Activated T-helper 1 cell treated with anti-CD3 and anti-CD28 coated beads, Interleukin-12 subunit alpha, Interleukin-12 subunit beta, Interleukin-2, Interleukin-4 antibody, amounts not matched to agents 30 ng/mL and 10 ng/mL and 1 ng/mL, durations not matched to agents 14 hours and 24 hours and 36 hours (primary cell): ENCODE measurements at regions not wholly inside any gene's neighbourhood (a gene's known extent, or its start where the extent isn't known, plus 50 kb on each side); places are given as distances from the start of the nearest gene placed in this dataset.
A peak's percentile ranks its signal among the peaks of the same experiment; 100 is the strongest.

Source experiments
- DNase-seq: peaks from one replicate; pipeline ENCODE4 v3.0.0; 2021; ENCODE audit warnings: low spot score
- H3K27ac Mint-ChIP-seq: one replicate; pipeline ENCODE4 v1.8.0; 2021; ENCODE audit warnings: mild to moderate bottlenecking, mixed read lengths
- H3K27me3 Mint-ChIP-seq: one replicate; pipeline ENCODE4 v1.8.0; 2022; ENCODE audit warnings: mild to moderate bottlenecking, moderate library complexity, mixed read lengths; ENCODE audit not compliant: insufficient read depth
- H3K36me3 Mint-ChIP-seq: one replicate; pipeline ENCODE4 v1.8.0; 2021; ENCODE audit warnings: low read depth, mixed read lengths
- H3K4me1 Mint-ChIP-seq: one replicate; pipeline ENCODE4 v1.8.0; 2021; ENCODE audit warnings: low read depth, mixed read lengths
- H3K4me3 Mint-ChIP-seq: one replicate; pipeline ENCODE4 v1.8.0; 2021; ENCODE audit warnings: mild to moderate bottlenecking, moderate library complexity, mixed read lengths
- H3K9me3 Mint-ChIP-seq: one replicate; pipeline ENCODE4 v1.8.0; 2021; ENCODE audit warnings: mixed read lengths
- intact Hi-C: fragments of 100-400 bp; cut with micrococcal nuclease; formaldehyde crosslinking; loops from one replicate; pipeline ENCODE4 v1.15.1; 2024

DNA sequence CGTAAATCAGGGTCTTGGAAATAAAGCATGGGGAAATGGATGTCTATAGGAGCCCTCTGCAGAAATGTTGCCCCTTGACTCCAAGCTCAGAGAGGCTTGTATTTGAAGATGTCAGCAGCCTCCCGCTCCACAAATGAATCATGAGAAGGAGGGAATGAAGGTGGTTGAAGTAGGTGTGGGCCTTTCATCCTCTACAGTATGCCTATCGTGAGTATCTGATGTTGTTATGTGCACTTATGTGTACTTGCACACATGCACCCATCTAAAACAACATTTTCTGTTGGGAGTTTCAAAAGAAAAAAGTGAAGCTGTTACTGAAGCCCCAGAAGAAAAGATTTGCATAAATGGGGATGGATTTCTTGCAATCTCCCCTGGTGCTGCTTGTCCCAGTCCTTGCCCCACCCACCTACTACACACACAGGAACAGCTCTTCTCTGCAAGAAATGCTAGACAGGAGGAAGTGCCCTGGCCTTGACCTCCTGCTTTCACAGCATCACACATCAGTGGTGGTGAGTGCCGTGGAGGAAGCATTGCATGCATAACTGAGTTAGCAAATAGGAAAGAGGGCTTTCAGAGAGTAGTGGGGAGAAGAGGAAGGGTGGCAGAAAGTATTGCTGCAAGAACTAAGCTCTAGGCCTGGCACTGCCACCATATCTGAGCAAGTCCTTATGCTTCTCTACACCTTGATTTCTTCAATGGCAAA is 156.1 kb downstream of the SNX18 start:
- intact Hi-C loops = loop anchor here (1.0 to 10.0 kb wide), 3 partner anchors 27 to 171 kb away; no protein-coding TSS in a partner anchor
- H3K27me3 Mint-ChIP-seq = no peaks in the 10 kb centered on the region

GRCh38 chr5:54672871-54673270 is 155.3 kb downstream of the SNX18 start:
- no peak for DNase-seq
- H3K4me3 Mint-ChIP-seq = no peak overlapping the region
- peaks cover 25% of the 10 kb centered on the region for H3K9me3 Mint-ChIP-seq
- H3K27ac Mint-ChIP-seq = no peak overlapping the region
- intact Hi-C loops = loop anchor here (1.0 to 10.0 kb wide), 3 partner anchors 27 to 172 kb away; no protein-coding TSS in a partner anchor
- H3K4me1 Mint-ChIP-seq = peaks cover 86% of the 10 kb centered on the region
- no peaks in the 10 kb centered on the region for H3K27me3 Mint-ChIP-seq
- H3K36me3 Mint-ChIP-seq = peaks cover 16% of the 10 kb centered on the region

More for the DNA sequence above, 156.1 kb downstream of the SNX18 start:
- peaks cover 23% of the 10 kb centered on the region for H3K9me3 Mint-ChIP-seq
- H3K27ac Mint-ChIP-seq = peak overlapping the region; percentile 77
- peaks cover 78% of the 10 kb centered on the region for H3K4me1 Mint-ChIP-seq
- peak; percentile 41 for DNase-seq
- peak overlapping the region; percentile 54 for H3K4me3 Mint-ChIP-seq
- peaks cover 20% of the 10 kb centered on the region for H3K36me3 Mint-ChIP-seq

GRCh38 chr5:54671681-54672080 is 154.1 kb downstream of the SNX18 start:
- intact Hi-C loops = loop anchor here (5.0 to 10.0 kb wide), 2 partner anchors 46 to 173 kb away; no protein-coding TSS in a partner anchor
- H3K27me3 Mint-ChIP-seq = no peaks in the 10 kb centered on the region
- no peak overlapping the region for H3K27ac Mint-ChIP-seq
- H3K36me3 Mint-ChIP-seq = peaks cover 16% of the 10 kb centered on the region
- H3K4me3 Mint-ChIP-seq = no peak overlapping the region
- peaks cover 81% of the 10 kb centered on the region for H3K4me1 Mint-ChIP-seq
- peaks cover 25% of the 10 kb centered on the region for H3K9me3 Mint-ChIP-seq
- no peak for DNase-seq

- Mint-ChIP-seq H3K9me3 (peaks cover 25% of the 10 kb centered on the region), H3K4me1 (peaks cover 76% of the 10 kb centered on the region), H3K27ac (no peak overlapping the region), H3K27me3 (no peaks in the 10 kb centered on the region), H3K4me3 (no peak overlapping the region), H3K36me3 (peaks cover 16% of the 10 kb centered on the region)
- DNase-seq = no peak
- intact Hi-C loops = loop anchor here (5.0 to 10.0 kb wide), 2 partner anchors 46 to 174 kb away; no protein-coding TSS in a partner anchor
Measured at GRCh38 chr5:54671111-54671531, 153.6 kb downstream of the SNX18 start.

GRCh38 chr5:54670281-54670680 is 152.7 kb downstream of the SNX18 start:
- H3K4me1 Mint-ChIP-seq = peaks cover 69% of the 10 kb centered on the region
- peaks cover 14% of the 10 kb centered on the region for H3K36me3 Mint-ChIP-seq
- no peak for DNase-seq
- H3K27me3 Mint-ChIP-seq = no peaks in the 10 kb centered on the region
- H3K4me3 Mint-ChIP-seq = no peak overlapping the region
- H3K9me3 Mint-ChIP-seq = peaks cover 21% of the 10 kb centered on the region
- intact Hi-C loops = loop anchor here (5.0 to 10.0 kb wide), 2 partner anchors 47 to 175 kb away; no protein-coding TSS in a partner anchor
- no peak overlapping the region for H3K27ac Mint-ChIP-seq

- Mint-ChIP-seq H3K27me3 (no peaks in the 10 kb centered on the region), H3K9me3 (peaks cover 20% of the 10 kb centered on the region), H3K4me3 (peak overlapping the region; percentile 60), H3K27ac (peak overlapping the region; percentile 49), H3K36me3 (peaks cover 12% of the 10 kb centered on the region), H3K4me1 (peaks cover 65% of the 10 kb centered on the region)
- intact Hi-C loops = loop anchor here (5.0 to 10.0 kb wide), 2 partner anchors 47 to 175 kb away; no protein-coding TSS in a partner anchor
- no peak for DNase-seq
Measured at GRCh38 chr5:54669845-54670244, 152.3 kb downstream of the SNX18 start.

DNA sequence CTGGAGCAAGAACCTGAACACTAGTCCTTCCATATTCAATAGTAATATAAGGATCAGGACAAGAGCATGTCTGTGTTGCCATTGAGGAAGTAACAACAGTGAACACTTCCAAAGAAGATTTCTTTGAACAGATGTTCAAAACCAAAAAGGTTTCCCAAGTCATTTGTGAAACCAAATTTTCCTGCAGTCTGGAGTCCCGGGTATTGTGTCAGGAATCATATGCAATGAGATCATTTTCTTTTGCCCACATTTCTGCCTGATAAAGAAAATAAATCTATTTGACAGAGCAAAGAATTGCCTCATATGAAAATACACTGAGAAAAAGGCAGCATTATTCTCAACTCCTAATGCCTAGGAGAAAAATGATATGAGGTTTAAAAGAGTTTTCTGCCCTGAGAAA is 151.7 kb downstream of the SNX18 start:
- intact Hi-C loops = no loop called here
- peaks cover 60% of the 10 kb centered on the region for H3K4me1 Mint-ChIP-seq
- no peak overlapping the region for H3K27ac Mint-ChIP-seq
- peaks cover 10% of the 10 kb centered on the region for H3K36me3 Mint-ChIP-seq
- no peak for DNase-seq
- H3K9me3 Mint-ChIP-seq = peaks cover 16% of the 10 kb centered on the region
- H3K27me3 Mint-ChIP-seq = no peaks in the 10 kb centered on the region
- no peak overlapping the region for H3K4me3 Mint-ChIP-seq

- Mint-ChIP-seq H3K36me3 (peaks cover 6% of the 10 kb centered on the region), H3K9me3 (peaks cover 16% of the 10 kb centered on the region), H3K27ac (no peak overlapping the region), H3K4me3 (no peak overlapping the region), H3K27me3 (no peaks in the 10 kb centered on the region), H3K4me1 (peaks cover 48% of the 10 kb centered on the region)
- DNase-seq = no peak
- intact Hi-C loops = no loop called here
Measured at GRCh38 chr5:54668096-54668495, 150.5 kb downstream of the SNX18 start.

GRCh38 chr5:54667136-54667535 is 149.6 kb downstream of the SNX18 start:
- H3K4me1 Mint-ChIP-seq = peaks cover 38% of the 10 kb centered on the region
- H3K27ac Mint-ChIP-seq = no peak overlapping the region
- no peak overlapping the region for H3K4me3 Mint-ChIP-seq
- H3K27me3 Mint-ChIP-seq = no peaks in the 10 kb centered on the region
- H3K9me3 Mint-ChIP-seq = peaks cover 10% of the 10 kb centered on the region
- DNase-seq = no peak
- peaks cover 4% of the 10 kb centered on the region for H3K36me3 Mint-ChIP-seq
- intact Hi-C loops = no loop called here

DNA sequence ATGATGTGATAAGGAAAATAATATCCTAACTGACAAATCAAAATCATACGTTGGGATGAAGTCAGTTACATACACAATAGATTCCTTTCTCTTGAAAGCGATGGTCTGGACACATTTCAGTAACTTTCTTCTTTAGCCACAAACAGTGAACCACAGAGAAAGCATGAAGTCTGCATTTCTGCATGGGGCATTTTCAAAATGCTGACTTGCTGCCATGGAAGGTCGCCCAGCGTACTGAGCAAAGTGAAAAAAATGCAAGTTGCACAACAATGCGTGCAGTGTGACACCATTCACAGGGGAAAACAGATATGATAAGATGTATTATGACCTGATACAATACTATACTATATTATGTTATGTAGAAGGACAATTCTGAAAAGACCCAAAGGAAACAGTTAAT is 146.3 kb downstream of the SNX18 start:
- Mint-ChIP-seq H3K9me3 (peaks cover 9% of the 10 kb centered on the region), H3K4me3 (no peak overlapping the region), H3K27me3 (no peaks in the 10 kb centered on the region), H3K4me1 (peaks cover 8% of the 10 kb centered on the region), H3K27ac (no peak overlapping the region), H3K36me3 (peaks cover 1% of the 10 kb centered on the region)
- DNase-seq = no peak
- intact Hi-C loops = no loop called here

DNA sequence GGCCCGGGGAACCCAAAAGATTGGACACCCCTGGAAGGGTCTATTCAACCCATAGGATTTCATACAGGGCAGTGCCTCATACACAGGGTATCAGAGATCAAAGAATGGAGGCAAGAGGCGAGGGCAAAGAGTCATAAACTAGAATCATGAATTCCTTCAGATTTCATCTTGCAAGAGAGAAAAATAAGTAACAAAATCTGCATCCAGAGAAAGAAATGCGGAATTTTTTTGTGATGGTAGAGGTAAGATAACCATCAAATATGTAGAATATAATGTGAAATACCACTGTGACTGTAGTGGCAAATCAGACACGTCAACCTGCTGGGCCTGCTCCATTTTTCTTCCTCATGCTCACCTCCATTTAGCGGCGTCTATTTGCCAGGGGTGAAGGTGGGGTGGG is 143.6 kb downstream of the SNX18 start:
- Mint-ChIP-seq H3K36me3 (peaks cover 1% of the 10 kb centered on the region), H3K4me1 (no peaks in the 10 kb centered on the region), H3K4me3 (no peak overlapping the region), H3K27me3 (no peaks in the 10 kb centered on the region), H3K27ac (no peak overlapping the region), H3K9me3 (no peaks in the 10 kb centered on the region)
- intact Hi-C loops = no loop called here
- no peak for DNase-seq

DNA sequence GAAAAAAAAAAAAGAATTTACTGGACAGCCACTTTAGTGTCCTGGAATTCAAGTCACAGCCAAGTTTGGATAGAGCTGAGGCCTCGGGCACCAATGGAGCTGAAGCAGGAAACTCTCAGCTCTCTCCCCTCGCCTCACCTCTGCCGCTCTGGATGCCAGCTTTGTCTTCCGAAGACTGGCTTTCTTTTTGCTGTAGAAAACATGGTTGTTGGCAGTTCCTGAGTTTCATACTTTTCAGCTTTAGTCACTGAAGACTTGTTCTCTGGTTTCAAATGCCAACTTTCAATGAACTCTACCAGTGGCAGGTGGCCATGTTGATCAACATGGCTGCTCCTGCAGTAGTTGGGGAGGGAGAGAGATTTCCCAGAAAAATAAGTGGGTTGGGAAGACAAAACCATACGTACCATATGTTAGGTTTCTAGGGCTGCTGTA is 142.2 kb downstream of the SNX18 start:
- Mint-ChIP-seq H3K27ac (no peak overlapping the region), H3K36me3 (peaks cover 1% of the 10 kb centered on the region), H3K27me3 (no peaks in the 10 kb centered on the region), H3K4me3 (no peak overlapping the region), H3K9me3 (no peaks in the 10 kb centered on the region), H3K4me1 (peaks cover 7% of the 10 kb centered on the region)
- intact Hi-C loops = no loop called here
- DNase-seq = no peak

DNA sequence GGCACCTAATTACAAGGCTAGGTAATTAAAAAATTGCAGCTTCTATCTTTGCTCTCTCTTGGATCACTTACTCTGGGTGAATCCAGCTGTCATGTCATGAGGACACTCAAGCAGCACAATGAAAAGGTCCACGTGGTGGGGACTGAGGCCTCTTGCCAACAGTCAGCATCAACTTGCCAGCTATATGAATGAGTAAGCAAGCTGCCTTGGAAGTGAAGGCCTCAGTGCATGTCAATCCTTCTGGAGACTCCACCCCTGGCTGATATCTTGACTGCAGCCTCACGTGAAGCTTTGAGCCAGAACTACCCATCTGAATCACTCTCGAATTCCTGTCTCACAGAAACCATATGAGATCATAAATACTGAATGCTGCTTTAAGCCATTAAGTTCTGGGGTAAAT is 140.5 kb downstream of the SNX18 start:
- no peaks in the 10 kb centered on the region for H3K27me3 Mint-ChIP-seq
- H3K4me1 Mint-ChIP-seq = peaks cover 17% of the 10 kb centered on the region
- no peak overlapping the region for H3K27ac Mint-ChIP-seq
- DNase-seq = no peak
- intact Hi-C loops = no loop called here
- H3K36me3 Mint-ChIP-seq = peaks cover 3% of the 10 kb centered on the region
- no peak overlapping the region for H3K4me3 Mint-ChIP-seq
- no peaks in the 10 kb centered on the region for H3K9me3 Mint-ChIP-seq
